RPMI8226 (cell line): ENCODE measurements at regions not wholly inside any gene's neighbourhood (a gene's known extent, or its start where the extent isn't known, plus 50 kb on each side); places are given as distances from the start of the nearest gene placed in this dataset.
"Not testable (repeated sequence)": the region's sequence is repeated elsewhere in the genome, so short reads cannot be mapped to it uniquely, and the experiment has no call there.

Source experiments
- DNase-seq: peaks from one replicate; pipeline ENCODE4 v3.0.0-alpha.2; 2015

- DNase-seq: no peak
These were observed 87.7 kb upstream of the NOX3 start for GRCh38 chr6:155543166-155543847.

GRCh38 chr6:155542036-155542435 is 86.4 kb upstream of the NOX3 start:
- DNase-seq: no peak

- no peak for DNase-seq
These were observed 83.2 kb upstream of the NOX3 start for GRCh38 chr6:155538708-155539390.

- no peak for DNase-seq
These were observed 79.0 kb upstream of the NOX3 start for GRCh38 chr6:155534678-155535077.

- DNase-seq: peak; percentile 7
These were observed 74.7 kb upstream of the NOX3 start for GRCh38 chr6:155530219-155530834.

GRCh38 chr6:155529814-155530213 is 74.2 kb upstream of the NOX3 start:
- DNase-seq: not testable (repeated sequence)

GRCh38 chr6:155528982-155529453 is 73.4 kb upstream of the NOX3 start:
- no peak for DNase-seq

GRCh38 chr6:155528335-155528734 is 72.7 kb upstream of the NOX3 start:
- DNase-seq: no peak

GRCh38 chr6:155527443-155527842 is 71.8 kb upstream of the NOX3 start:
- DNase-seq: no peak

GRCh38 chr6:155523821-155524651 is 68.4 kb upstream of the NOX3 start:
- DNase-seq: no peak

GRCh38 chr6:155521719-155522118 is 66.1 kb upstream of the NOX3 start:
- no peak for DNase-seq

GRCh38 chr6:155520078-155520477 is 64.4 kb upstream of the NOX3 start:
- no peak for DNase-seq

GRCh38 chr6:155519176-155519738 is 63.6 kb upstream of the NOX3 start:
- DNase-seq: no peak

GRCh38 chr6:155517294-155517693 is 61.7 kb upstream of the NOX3 start:
- no peak for DNase-seq

- DNase-seq: no peak
These were observed 55.2 kb upstream of the NOX3 start for GRCh38 chr6:155510879-155511278.

GRCh38 chr6:155509743-155510475 is 54.3 kb upstream of the NOX3 start:
- DNase-seq: no peak

GRCh38 chr6:155505608-155505989 is 50.0 kb upstream of the NOX3 start:
- no peak for DNase-seq
